Neuronal stem cell (in vitro differentiated cells): ENCODE measurements at regions not wholly inside any gene's neighbourhood (a gene's known extent, or its start where the extent isn't known, plus 50 kb on each side); places are given as distances from the start of the nearest gene placed in this dataset.

Experiments used
- DNase-seq: peaks from one replicate; pipeline ENCODE4 v3.0.0-alpha.2; 2013; ENCODE audit warnings: low spot score
- H2AFZ ChIP-seq: one replicate; pipeline ENCODE4 v1.6.1; 2013; ENCODE audit warnings: mild to moderate bottlenecking, low read length, inconsistent platforms
- H2AK5ac ChIP-seq: 2 replicates; pipeline ENCODE4 v1.6.1; 2013; ENCODE audit warnings: low read depth, mild to moderate bottlenecking, inconsistent platforms, low read length, moderate library complexity, mixed read lengths
- H2BK120ac ChIP-seq: 2 replicates; pipeline ENCODE4 v1.6.1; 2013; ENCODE audit warnings: low read depth, mild to moderate bottlenecking, inconsistent platforms, low read length, moderate library complexity, mixed read lengths
- H2BK12ac ChIP-seq: one replicate; pipeline ENCODE4 v1.6.1; 2013; ENCODE audit warnings: low read length, inconsistent platforms
- H2BK15ac ChIP-seq: 2 replicates; pipeline ENCODE4 v1.6.1; 2013; ENCODE audit warnings: mild to moderate bottlenecking, low read length, inconsistent platforms, mixed read lengths
- H2BK5ac ChIP-seq: one replicate; pipeline ENCODE4 v1.6.1; 2013; ENCODE audit warnings: inconsistent platforms, mild to moderate bottlenecking, low read length, moderate library complexity
- H3K14ac ChIP-seq: one replicate; pipeline ENCODE4 v1.6.1; 2013; ENCODE audit warnings: low read length, inconsistent platforms
- H3K18ac ChIP-seq: 2 replicates; pipeline ENCODE4 v1.6.1; 2013; ENCODE audit warnings: low read length, inconsistent platforms
- H3K23ac ChIP-seq: 2 replicates; pipeline ENCODE4 v1.6.1; 2013; ENCODE audit warnings: low read depth, mild to moderate bottlenecking, mixed read lengths, low read length, inconsistent platforms; ENCODE audit not compliant: poor library complexity
- H3K27ac ChIP-seq: replicated peaks from 3 replicates; pipeline ENCODE4 v1.5.1; 2013; ENCODE audit warnings: low read length, inconsistent platforms
- H3K27me3 ChIP-seq, 3 experiments: 2 replicates each; pipeline ENCODE4 v1.6.1; 2013; ENCODE audit warnings: low read length in 3 of 3, mild to moderate bottlenecking in 2 of 3, inconsistent platforms in 1 of 3, low read depth in 1 of 3, mixed read lengths in 1 of 3, moderate library complexity in 1 of 3; ENCODE audit not compliant: control insufficient read depth in 3 of 3, insufficient read depth in 3 of 3
- H3K36me3 ChIP-seq, 2 donors: replicated peaks in 1 of 2; 2 replicates each; pipeline ENCODE4 v1.6.1; 2013; ENCODE audit warnings: low read length in 2 of 2; ENCODE audit not compliant: control insufficient read depth in 2 of 2, insufficient read depth in 2 of 2
- H3K4ac ChIP-seq: 2 replicates; pipeline ENCODE4 v1.6.1; 2013; ENCODE audit warnings: inconsistent platforms, mild to moderate bottlenecking, low read length, moderate library complexity
- H3K4me1 ChIP-seq, 2 donors: 1 replicate in 1 of 2; 2 replicates in 1 of 2; pipeline ENCODE4 v1.6.1; 2013; ENCODE audit warnings: low read length in 2 of 2, low read depth in 1 of 2; ENCODE audit not compliant: control insufficient read depth in 2 of 2, insufficient read depth in 1 of 2
- H3K4me2 ChIP-seq: one replicate; pipeline ENCODE4 v1.6.1; 2013; ENCODE audit warnings: mild to moderate bottlenecking, low read length, inconsistent platforms; ENCODE audit not compliant: insufficient read depth, poor library complexity, severe bottlenecking
- H3K4me3 ChIP-seq, 2 donors: 2 replicates each; pipeline ENCODE4 v1.5.1; 2013; ENCODE audit warnings: low read length in 2 of 2, mild to moderate bottlenecking in 2 of 2, inconsistent platforms in 1 of 2, moderate library complexity in 1 of 2
- H3K79me1 ChIP-seq: one replicate; pipeline ENCODE4 v1.6.1; 2013; ENCODE audit warnings: low read depth, mild to moderate bottlenecking, inconsistent platforms, low read length, moderate library complexity
- H3K9ac ChIP-seq: one replicate; pipeline ENCODE4 v1.6.1; 2013; ENCODE audit warnings: mild to moderate bottlenecking, low read depth, low read length, inconsistent platforms; ENCODE audit not compliant: poor library complexity
- H3K9me3 ChIP-seq, 2 donors: replicated peaks in 1 of 2; 2 replicates each; pipeline versions ENCODE3 to v1.6.1; 2013; ENCODE audit warnings: low read length in 2 of 2, mild to moderate bottlenecking in 2 of 2, inconsistent platforms in 1 of 2, low read depth in 1 of 2, mixed read lengths in 1 of 2, moderate library complexity in 1 of 2; ENCODE audit not compliant: control insufficient read depth in 2 of 2, insufficient read depth in 1 of 2
- H4K8ac ChIP-seq: one replicate; pipeline ENCODE4 v1.6.1; 2013; ENCODE audit warnings: low read depth, mild to moderate bottlenecking, inconsistent platforms, low read length, moderate library complexity
- H4K91ac ChIP-seq: one replicate; pipeline ENCODE4 v1.6.1; 2013; ENCODE audit warnings: low read length, low read depth, mild to moderate bottlenecking, inconsistent platforms; ENCODE audit not compliant: poor library complexity
- WGBS, 2 donors: extraction: QIAGEN DNeasy Blood & Tissue Kit; methylation state at CpG; one replicate each; pipeline ENCODE4 v1.1.7; 2013; ENCODE audit warnings: missing lambda C conversion rate in 2 of 2, mixed read lengths in 1 of 2; ENCODE audit not compliant: insufficient read length in 2 of 2, insufficient replicate concordance in 1 of 2; ENCODE audit errors: extremely low coverage in 2 of 2; 5-methylcytosine and 5-hydroxymethylcytosine counted together

- Histone ChIP-seq H2AFZ (no peak overlapping the region), H2BK120ac (no peak overlapping the region), H2BK5ac (no peak overlapping the region), H2BK15ac (no peak overlapping the region), H3K4ac (no peak overlapping the region), H3K18ac (no peak overlapping the region), H3K9me3 (no peaks in the 10 kb centered on the region), H3K4me1 (no peaks in the 10 kb centered on the region), H3K79me1 (no peaks in the 10 kb centered on the region), H3K4me2 (no peak overlapping the region), H3K14ac (no peak overlapping the region), H4K8ac (no peak overlapping the region), H4K91ac (no peak overlapping the region), H2AK5ac (no peak overlapping the region), H3K27ac (no peak overlapping the region), H3K9ac (no peak overlapping the region), H2BK12ac (no peak overlapping the region), H3K23ac (no peak overlapping the region), H3K36me3 (no peaks in the 10 kb centered on the region), H3K4me3 (no peak overlapping the region), H3K27me3 (no peaks in the 10 kb centered on the region)
- DNase-seq, result no peak
These were observed 481.8 kb downstream of the ETS1 start for GRCh38 chr11:128105511-128105910.

GRCh38 chr11:128103278-128103873, 484.0 kb downstream of the ETS1 start:
- H3K4me2 ChIP-seq, result no peak overlapping the region
- H2AK5ac ChIP-seq, result no peak overlapping the region
- H3K4me3 ChIP-seq, result no peak overlapping the region
- H3K27me3 ChIP-seq, result no peaks in the 10 kb centered on the region
- no peak overlapping the region for H3K18ac ChIP-seq
- H2AFZ ChIP-seq, result no peak overlapping the region
- H2BK15ac ChIP-seq, result no peak overlapping the region
- no peak overlapping the region for H2BK120ac ChIP-seq
- H3K79me1 ChIP-seq, result no peaks in the 10 kb centered on the region
- no peaks in the 10 kb centered on the region for H3K9me3 ChIP-seq
- no peak for DNase-seq
- no peak overlapping the region for H3K4ac ChIP-seq
- no peaks in the 10 kb centered on the region for H3K36me3 ChIP-seq
- H2BK5ac ChIP-seq, result no peak overlapping the region
- no peaks in the 10 kb centered on the region for H3K4me1 ChIP-seq
- 100% methylated on average over 1 of the region's 4 CpGs; no CpG with 5 or more reads in 1 of the 2 donors for whole genome bisulfite sequencing, 2 donors
- H4K91ac ChIP-seq, result no peak overlapping the region
- no peak overlapping the region for H3K23ac ChIP-seq
- no peak overlapping the region for H3K9ac ChIP-seq
- H2BK12ac ChIP-seq, result no peak overlapping the region
- H4K8ac ChIP-seq, result no peak overlapping the region
- H3K14ac ChIP-seq, result no peak overlapping the region
- no peak overlapping the region for H3K27ac ChIP-seq

- no peak overlapping the region for H2BK5ac ChIP-seq
- H3K4ac ChIP-seq, result no peak overlapping the region
- no peaks in the 10 kb centered on the region for H3K79me1 ChIP-seq
- H2BK15ac ChIP-seq, result no peak overlapping the region
- no peaks in the 10 kb centered on the region for H3K36me3 ChIP-seq
- no peak overlapping the region for H3K23ac ChIP-seq
- H3K4me1 ChIP-seq, result no peaks in the 10 kb centered on the region
- H2BK120ac ChIP-seq, result no peak overlapping the region
- H3K4me3 ChIP-seq, result no peak overlapping the region
- no peak overlapping the region for H3K9ac ChIP-seq
- H3K14ac ChIP-seq, result no peak overlapping the region
- no CpG with 5 or more reads among the region's 1 CpG for WGBS, 2 donors
- no peak overlapping the region for H4K91ac ChIP-seq
- H3K4me2 ChIP-seq, result no peak overlapping the region
- no peak overlapping the region for H4K8ac ChIP-seq
- no peak overlapping the region for H2AK5ac ChIP-seq
- H3K27me3 ChIP-seq, result no peaks in the 10 kb centered on the region
- H3K18ac ChIP-seq, result no peak overlapping the region
- no peaks in the 10 kb centered on the region for H3K9me3 ChIP-seq
- H3K27ac ChIP-seq, result no peak overlapping the region
- no peak overlapping the region for H2AFZ ChIP-seq
- DNase-seq, result no peak
- H2BK12ac ChIP-seq, result no peak overlapping the region
These were observed 488.6 kb downstream of the ETS1 start for GRCh38 chr11:128098781-128099180.

GRCh38 chr11:128095466-128095981, 491.8 kb downstream of the ETS1 start:
- Histone ChIP-seq H4K91ac (no peak overlapping the region), H3K36me3 (no peaks in the 10 kb centered on the region), H2AK5ac (no peak overlapping the region), H3K27me3 (no peaks in the 10 kb centered on the region), H3K23ac (no peak overlapping the region), H3K79me1 (no peaks in the 10 kb centered on the region), H3K9ac (no peak overlapping the region), H2BK15ac (no peak overlapping the region), H2BK12ac (no peak overlapping the region), H3K27ac (no peak overlapping the region), H3K9me3 (no peaks in the 10 kb centered on the region), H3K4me3 (no peak overlapping the region), H2AFZ (peak overlapping the region; percentile 47), H2BK120ac (no peak overlapping the region), H2BK5ac (no peak overlapping the region), H3K18ac (no peak overlapping the region), H3K4me2 (no peak overlapping the region), H3K4me1 (no peaks in the 10 kb centered on the region), H3K14ac (no peak overlapping the region), H3K4ac (no peak overlapping the region), H4K8ac (no peak overlapping the region)
- no peak for DNase-seq
- no CpG with 5 or more reads among the region's 2 CpGs for WGBS, 2 donors
